Aorta (tissue), 5 donors: ENCODE measurements at regions not wholly inside any gene's neighbourhood (a gene's known extent, or its start where the extent isn't known, plus 50 kb on each side); places are given as distances from the start of the nearest gene placed in this dataset.

Experiments
- ATAC-seq: fragments of 200-7000 bp; cut with Tn5 transposase; one replicate; pipeline ENCODE4 v1.9.1; 2022; ENCODE audit warnings: moderate library complexity; ENCODE audit not compliant: low FRiP score
- DNase-seq, 2 donors: peaks; one replicate each; pipeline ENCODE4 v3.0.0-alpha.2; 2020
- H3K27ac ChIP-seq, 2 donors: one replicate each; pipeline ENCODE4 v1.5.1; 2013; ENCODE audit warnings: low read length in 2 of 2, mild to moderate bottlenecking in 2 of 2, moderate library complexity in 2 of 2, control low read depth in 1 of 2, inconsistent platforms in 1 of 2, low read depth in 1 of 2
- H3K27me3 ChIP-seq, 2 donors: one replicate each; pipeline ENCODE4 v1.6.1; 2013; ENCODE audit warnings: control low read depth in 1 of 2, low read length in 1 of 2, mild to moderate bottlenecking in 1 of 2, moderate library complexity in 1 of 2; ENCODE audit not compliant: insufficient read depth in 2 of 2, control insufficient read depth in 1 of 2
- H3K36me3 ChIP-seq, 2 donors: one replicate each; pipeline ENCODE4 v1.6.1; 2013; ENCODE audit warnings: control low read depth in 1 of 2, low read length in 1 of 2, mild to moderate bottlenecking in 1 of 2; ENCODE audit not compliant: insufficient read depth in 2 of 2, control insufficient read depth in 1 of 2
- H3K4me1 ChIP-seq, 2 donors: one replicate each; pipeline ENCODE4 v1.6.1; 2013; ENCODE audit warnings: low read length in 2 of 2, control low read depth in 1 of 2, mild to moderate bottlenecking in 1 of 2, moderate library complexity in 1 of 2; ENCODE audit not compliant: insufficient read depth in 2 of 2, control insufficient read depth in 1 of 2
- H3K4me3 ChIP-seq, 2 donors: one replicate each; pipeline ENCODE4 v1.5.1; 2013; ENCODE audit warnings: low read length in 2 of 2, control low read depth in 1 of 2, mild to moderate bottlenecking in 1 of 2
- H3K9me3 ChIP-seq: one replicate; pipeline ENCODE4 v1.6.1; 2013; ENCODE audit warnings: mild to moderate bottlenecking, low read length; ENCODE audit not compliant: control insufficient read depth
- WGBS, 2 donors: extraction: QIAGEN DNeasy Blood & Tissue Kit; methylation state at CpG; one replicate each; pipeline ENCODE4 v1.1.7; 2013; 5-methylcytosine and 5-hydroxymethylcytosine counted together
- intact Hi-C, 2 donors: fragments of 100-400 bp; cut with DNase I; formaldehyde crosslinking; loops; one replicate each; pipeline versions ENCODE4 v1.14.2 to v1.15.0; 2022
- donor health status: healthy with polysubstance abuse.
- donor health status: Bipolar disorder and iron deficiency.
- donor health status: DM: no; HTN: no; CAD: no.
- donor health status: DM: no; HTN: no; CAD: no.
- donor health status: DM: yes; HTN: yes; CAD: no.

DNA sequence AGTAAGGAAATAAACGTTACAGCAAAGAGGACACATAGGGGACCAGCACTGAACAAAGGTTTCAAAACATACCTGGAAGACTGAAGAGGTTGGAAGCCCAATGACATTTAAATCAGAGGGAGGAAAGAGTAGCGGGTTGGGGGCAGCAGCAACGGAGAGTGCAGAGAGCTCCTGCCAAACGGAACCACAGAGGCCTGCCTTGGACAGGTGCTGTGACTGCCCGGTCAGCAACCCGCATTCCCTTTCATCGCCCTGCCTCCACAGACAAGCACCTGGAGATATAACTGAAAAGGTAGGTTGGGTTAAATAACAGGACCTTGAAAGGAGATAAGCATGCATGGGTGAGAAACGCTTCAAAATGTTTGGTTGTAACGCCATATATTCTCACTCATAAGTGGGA lies 92.8 kb upstream of the SLC38A4 start:
- Histone ChIP-seq H3K27me3 (no peaks in the 10 kb centered on the region), H3K27ac (no peak overlapping the region), H3K36me3 (no peaks in the 10 kb centered on the region), H3K9me3 (no peaks in the 10 kb centered on the region), H3K4me1 (peaks cover 0 to 2% of the 10 kb centered on the region in 2 donors), H3K4me3 (no peak overlapping the region)
- ATAC-seq (no peak), DNase-seq (no peak)
- WGBS, 2 donors: 92 to 95% methylated on average over 9 of the region's 9 CpGs
- intact Hi-C loops: no loop called here

GRCh38 chr12:46919666-46920400 lies 94.0 kb upstream of the SLC38A4 start:
- Histone ChIP-seq H3K4me3 (no peak overlapping the region), H3K4me1 (peaks cover 0 to 2% of the 10 kb centered on the region in 2 donors), H3K27ac (no peak overlapping the region), H3K27me3 (no peaks in the 10 kb centered on the region), H3K36me3 (no peaks in the 10 kb centered on the region), H3K9me3 (no peaks in the 10 kb centered on the region)
- DNase-seq: no peak
- intact Hi-C loops: no loop called here
- no peak for ATAC-seq
- WGBS, 2 donors: 76 to 83% methylated on average over 9 of the region's 9 CpGs

DNA sequence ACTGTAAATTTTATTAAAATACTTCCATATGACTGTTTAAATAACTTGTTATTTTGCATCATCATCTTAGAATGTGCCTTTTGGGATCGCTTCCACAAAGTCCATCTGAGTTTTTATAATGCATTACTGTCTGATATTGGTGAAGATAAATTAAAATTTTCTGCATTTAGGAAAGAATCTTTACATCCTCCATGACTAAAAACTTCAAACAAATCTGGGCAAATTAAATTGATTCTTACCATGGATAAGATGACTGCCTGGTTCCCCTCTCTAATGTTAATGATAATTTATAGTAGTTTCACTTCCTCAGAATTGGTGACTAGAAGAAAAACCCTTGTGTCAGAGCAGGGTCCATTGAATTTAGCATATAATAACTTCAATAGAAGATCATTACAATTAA lies 94.7 kb upstream of the SLC38A4 start:
- DNase-seq (no peak), ATAC-seq (no peak)
- Histone ChIP-seq H3K27me3 (no peaks in the 10 kb centered on the region), H3K9me3 (no peaks in the 10 kb centered on the region), H3K4me1 (peaks cover 0 to 2% of the 10 kb centered on the region in 2 donors), H3K27ac (no peak overlapping the region), H3K36me3 (no peaks in the 10 kb centered on the region), H3K4me3 (no peak overlapping the region)
- WGBS, 2 donors: 91 to 93% methylated on average over 1 of the region's 1 CpG
- intact Hi-C loops: no loop called here

- Histone ChIP-seq H3K27ac (no peak overlapping the region), H3K4me1 (peaks cover 0 to under 1% of the 10 kb centered on the region in 2 donors), H3K27me3 (no peaks in the 10 kb centered on the region), H3K4me3 (no peak overlapping the region), H3K9me3 (no peaks in the 10 kb centered on the region), H3K36me3 (no peaks in the 10 kb centered on the region)
- DNase-seq (no peak), ATAC-seq (no peak)
- 96 to 98% methylated on average over 3 of the region's 3 CpGs for WGBS, 2 donors
- intact Hi-C loops: no loop called here
Observed at GRCh38 chr12:46921048-46921763, 95.4 kb upstream of the SLC38A4 start.

DNA sequence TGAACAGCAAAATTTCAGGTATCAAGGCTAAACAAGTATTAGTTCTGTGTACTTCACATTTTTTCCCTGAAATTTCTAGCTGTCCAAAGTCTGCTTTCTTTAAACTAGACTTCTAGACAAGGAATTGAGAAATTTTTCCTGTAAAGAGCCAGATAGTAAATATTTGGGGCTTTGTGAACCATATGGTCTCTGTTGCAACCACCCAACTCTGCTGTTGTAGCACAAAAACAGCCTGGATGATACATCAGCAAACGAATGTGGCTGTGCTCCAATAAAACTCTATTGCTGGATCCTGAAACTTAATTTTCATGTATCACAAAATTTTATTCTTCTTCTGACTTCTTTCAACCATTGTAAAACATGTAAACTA lies 96.0 kb upstream of the SLC38A4 start:
- no peaks in the 10 kb centered on the region for H3K9me3 ChIP-seq
- DNase-seq: no peak
- no peaks in the 10 kb centered on the region for H3K4me1 ChIP-seq
- 79 to 84% methylated on average over 1 of the region's 1 CpG for WGBS, 2 donors
- intact Hi-C loops: no loop called here
- H3K4me3 ChIP-seq: no peak overlapping the region
- ATAC-seq: no peak
- H3K36me3 ChIP-seq: no peaks in the 10 kb centered on the region
- no peak overlapping the region for H3K27ac ChIP-seq
- no peaks in the 10 kb centered on the region for H3K27me3 ChIP-seq

DNA sequence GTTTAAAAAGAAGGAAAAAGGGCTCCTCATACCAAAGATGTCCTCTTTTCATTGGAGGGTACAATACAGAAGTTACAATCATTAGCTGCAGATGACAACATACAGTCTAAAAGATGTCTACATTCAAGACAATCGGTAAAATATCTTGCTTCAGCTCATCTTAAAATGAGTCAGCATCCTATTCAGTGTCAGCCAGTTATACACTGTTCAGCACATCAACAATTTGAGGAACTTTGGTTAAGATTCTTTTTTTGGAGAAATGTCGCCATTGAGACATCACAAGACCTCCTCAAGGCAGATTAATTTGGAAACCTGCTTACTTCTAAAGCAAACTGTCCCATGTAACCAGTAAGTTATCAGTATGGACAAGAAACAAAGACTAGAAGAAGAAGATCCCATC lies 100.7 kb upstream of the SLC38A4 start:
- Histone ChIP-seq H3K4me1 (no peaks in the 10 kb centered on the region), H3K9me3 (no peaks in the 10 kb centered on the region), H3K4me3 (no peak overlapping the region), H3K36me3 (no peaks in the 10 kb centered on the region), H3K27me3 (no peaks in the 10 kb centered on the region), H3K27ac (no peak overlapping the region)
- intact Hi-C loops: no loop called here
- WGBS, 2 donors: 47 to 64% methylated on average over 2 of the region's 2 CpGs
- ATAC-seq (no peak), DNase-seq (no peak)

DNA sequence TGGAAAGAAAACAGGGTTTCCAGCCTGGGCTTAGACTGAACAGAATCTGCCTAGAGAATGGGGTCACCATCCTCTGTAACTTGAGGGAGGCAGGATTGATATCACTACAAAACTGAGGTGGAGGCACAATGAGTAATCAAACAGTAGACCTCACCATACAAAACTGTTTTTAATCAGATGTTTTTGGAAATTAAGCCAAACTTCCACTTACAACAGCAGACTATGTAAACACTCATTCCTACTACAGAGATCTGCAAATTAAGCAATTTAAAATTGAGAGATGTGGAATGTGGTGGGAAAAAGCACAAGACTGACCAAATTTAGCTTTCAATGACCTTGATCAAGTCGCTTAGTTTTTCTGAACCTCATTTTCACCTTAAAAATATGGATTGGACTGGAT lies 104.3 kb upstream of the SLC38A4 start:
- 91 to 92% methylated on average over 1 of the region's 1 CpG for WGBS, 2 donors
- Histone ChIP-seq H3K36me3 (no peaks in the 10 kb centered on the region), H3K27me3 (no peaks in the 10 kb centered on the region), H3K9me3 (no peaks in the 10 kb centered on the region), H3K27ac (no peak overlapping the region), H3K4me3 (no peak overlapping the region), H3K4me1 (no peaks in the 10 kb centered on the region)
- DNase-seq (no peak), ATAC-seq (no peak)
- intact Hi-C loops: loop anchor here (5.0 to 10.0 kb wide), 3 partner anchors 253 to 805 kb away; no protein-coding TSS in a partner anchor

DNA sequence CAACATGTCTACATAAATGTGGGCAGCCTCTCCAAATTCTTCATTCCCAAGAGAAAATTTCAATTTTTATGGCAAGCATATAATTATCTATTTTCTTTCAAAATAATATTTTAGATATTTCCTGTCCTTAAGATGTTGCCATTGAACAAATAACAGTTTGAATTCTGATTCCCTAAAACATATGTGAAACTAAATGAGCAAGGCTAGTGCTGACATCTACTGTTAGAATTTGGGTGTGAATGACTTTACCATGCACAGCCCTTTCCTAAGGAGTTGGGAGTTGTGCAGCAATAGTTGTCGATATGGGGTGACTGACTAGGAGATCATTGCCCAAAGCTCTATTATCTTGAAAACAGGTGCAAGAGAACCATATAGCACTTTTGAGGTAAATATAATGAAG lies 108.2 kb upstream of the SLC38A4 start:
- Histone ChIP-seq H3K4me1 (no peaks in the 10 kb centered on the region), H3K36me3 (no peaks in the 10 kb centered on the region), H3K4me3 (no peak overlapping the region), H3K9me3 (no peaks in the 10 kb centered on the region), H3K27ac (no peak overlapping the region), H3K27me3 (no peaks in the 10 kb centered on the region)
- no peak for DNase-seq
- 25 to 29% methylated on average over 1 of the region's 1 CpG for WGBS, 2 donors
- peak; percentile 62 for ATAC-seq
- intact Hi-C loops: loop anchor here (5.0 to 10.0 kb wide), 3 partner anchors 257 to 809 kb away; no protein-coding TSS in a partner anchor
